Ectodermal cell (in vitro differentiated cells): ENCODE measurements at regions not wholly inside any gene's neighbourhood (a gene's known extent, or its start where the extent isn't known, plus 50 kb on each side); places are given as distances from the start of the nearest gene placed in this dataset.

Experiments
- H3K27ac ChIP-seq: 2 replicates; pipeline ENCODE4 v1.7.0; 2013; ENCODE audit warnings: mild to moderate bottlenecking, low read depth, low read length; ENCODE audit not compliant: insufficient read depth, poor library complexity, severe bottlenecking
- H3K27me3 ChIP-seq: 2 replicates; pipeline ENCODE4 v1.7.0; 2013; ENCODE audit warnings: mild to moderate bottlenecking, low read length; ENCODE audit not compliant: insufficient read depth, control insufficient read depth, poor library complexity, severe bottlenecking
- H3K36me3 ChIP-seq: one replicate; pipeline ENCODE4 v1.7.0; 2013; ENCODE audit warnings: low read length; ENCODE audit not compliant: control insufficient read depth, insufficient read depth
- H3K4me1 ChIP-seq: one replicate; pipeline ENCODE4 v1.7.0; 2013; ENCODE audit warnings: low read length; ENCODE audit not compliant: control insufficient read depth, insufficient read depth
- H3K4me3 ChIP-seq: 2 replicates; pipeline ENCODE4 v1.7.0; 2013; ENCODE audit warnings: low read depth, low read length, control low read depth; ENCODE audit not compliant: insufficient read depth
- H3K9me3 ChIP-seq: 2 replicates; pipeline ENCODE4 v1.7.0; 2013; ENCODE audit warnings: mild to moderate bottlenecking, low read length, moderate library complexity; ENCODE audit not compliant: control insufficient read depth
- WGBS, 2 experiments: methylation state at CpG; one replicate each; pipeline ENCODE4 v1.1.7; 2013; ENCODE audit warnings: missing lambda C conversion rate in 2 of 2; 5-methylcytosine and 5-hydroxymethylcytosine counted together

DNA sequence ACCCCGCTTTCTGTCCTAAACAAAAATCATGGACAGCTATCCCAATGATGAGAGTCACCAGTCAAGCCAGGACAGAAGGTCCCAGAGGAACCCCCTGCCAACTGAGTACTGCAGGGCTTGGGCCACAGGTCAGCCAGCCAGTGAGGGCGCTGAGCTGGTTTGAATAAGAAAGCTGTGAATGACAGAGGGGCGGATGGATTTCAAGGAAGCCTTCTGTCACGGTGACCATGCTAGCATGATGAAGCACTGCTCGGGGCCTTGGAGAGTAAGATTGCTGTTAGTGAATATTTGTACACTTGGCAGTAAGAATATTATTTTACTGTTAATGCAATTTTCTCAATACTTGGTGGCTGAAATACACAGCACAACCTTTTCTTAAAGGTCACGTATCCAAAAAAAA lies 734.0 kb upstream of the NR2F2 start:
- H3K4me3 ChIP-seq, result no peak overlapping the region
- WGBS, 2 experiments, result 24 to 35% methylated on average over 5 to 6 of the region's 6 CpGs
- no peaks in the 10 kb centered on the region for H3K36me3 ChIP-seq
- H3K4me1 ChIP-seq, result peaks cover 18% of the 10 kb centered on the region
- H3K27me3 ChIP-seq, result no peaks in the 10 kb centered on the region
- H3K9me3 ChIP-seq, result no peaks in the 10 kb centered on the region
- no peak overlapping the region for H3K27ac ChIP-seq

DNA sequence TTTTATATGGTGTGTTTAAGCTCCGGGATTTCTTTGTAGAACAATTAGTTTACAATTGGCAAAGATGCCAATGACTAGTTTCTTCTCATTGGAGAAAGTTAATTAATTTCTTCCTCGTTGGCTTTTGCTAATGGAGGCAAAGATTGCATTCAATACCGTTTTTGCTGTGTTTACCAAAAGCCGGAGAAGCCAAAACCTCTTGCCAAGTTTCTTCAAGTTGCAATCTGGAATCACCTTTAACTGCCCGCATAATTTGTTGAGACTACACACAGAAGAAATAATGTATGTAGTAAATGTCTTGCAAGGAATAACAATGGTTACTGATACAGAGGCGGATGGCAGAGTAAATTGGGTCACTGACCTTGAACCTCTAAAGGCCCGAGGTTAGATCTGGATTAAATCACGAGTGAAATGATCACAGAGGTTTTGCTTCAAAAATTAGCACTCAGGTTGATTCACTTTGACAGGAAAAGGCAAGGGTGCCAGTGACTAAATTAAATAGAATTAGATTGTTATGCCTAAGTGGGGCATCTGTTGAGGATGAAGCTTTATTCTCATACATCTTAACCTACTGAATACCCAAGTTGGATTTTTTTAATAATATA lies 732.1 kb upstream of the NR2F2 start:
- peaks cover 18% of the 10 kb centered on the region for H3K4me1 ChIP-seq
- no peaks in the 10 kb centered on the region for H3K36me3 ChIP-seq
- WGBS, 2 experiments, result 93% methylated on average over 7 to 8 of the region's 8 CpGs
- no peaks in the 10 kb centered on the region for H3K9me3 ChIP-seq
- no peaks in the 10 kb centered on the region for H3K27me3 ChIP-seq
- H3K27ac ChIP-seq, result no peak overlapping the region
- no peak overlapping the region for H3K4me3 ChIP-seq

DNA sequence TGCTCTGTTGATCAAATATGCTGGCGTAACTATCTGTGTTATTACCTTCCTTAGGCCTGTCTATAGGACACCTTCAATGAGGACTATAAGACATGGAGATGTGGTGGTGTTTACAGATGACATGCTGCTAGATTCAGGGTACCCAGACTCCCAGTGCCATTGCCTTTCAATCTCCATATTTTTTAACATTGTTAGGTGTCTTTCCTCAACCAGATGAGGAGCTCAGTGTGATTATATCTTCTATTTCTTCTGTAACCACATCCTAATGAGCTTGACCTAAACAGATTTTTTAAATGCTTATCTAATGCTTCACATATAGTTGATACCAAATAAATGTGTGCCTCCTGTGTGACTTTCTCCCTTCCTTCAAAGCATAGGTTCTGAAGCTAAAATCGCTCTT lies 730.1 kb upstream of the NR2F2 start:
- Histone ChIP-seq H3K36me3 (no peaks in the 10 kb centered on the region), H3K4me3 (no peak overlapping the region), H3K4me1 (peaks cover 11% of the 10 kb centered on the region), H3K27ac (no peak overlapping the region), H3K27me3 (no peaks in the 10 kb centered on the region), H3K9me3 (no peaks in the 10 kb centered on the region)
- WGBS, 2 experiments, result 91 to 96% methylated on average over 2 of the region's 2 CpGs

- no peak overlapping the region for H3K27ac ChIP-seq
- H3K9me3 ChIP-seq, result no peaks in the 10 kb centered on the region
- 90% methylated on average over 3 of the region's 3 CpGs; no CpG with 5 or more reads in 1 of the 2 experiments for WGBS, 2 experiments
- peaks cover 11% of the 10 kb centered on the region for H3K4me1 ChIP-seq
- no peaks in the 10 kb centered on the region for H3K27me3 ChIP-seq
- H3K36me3 ChIP-seq, result no peaks in the 10 kb centered on the region
- H3K4me3 ChIP-seq, result no peak overlapping the region
Measured at GRCh38 chr15:95600884-95601283, 729.6 kb upstream of the NR2F2 start.

DNA sequence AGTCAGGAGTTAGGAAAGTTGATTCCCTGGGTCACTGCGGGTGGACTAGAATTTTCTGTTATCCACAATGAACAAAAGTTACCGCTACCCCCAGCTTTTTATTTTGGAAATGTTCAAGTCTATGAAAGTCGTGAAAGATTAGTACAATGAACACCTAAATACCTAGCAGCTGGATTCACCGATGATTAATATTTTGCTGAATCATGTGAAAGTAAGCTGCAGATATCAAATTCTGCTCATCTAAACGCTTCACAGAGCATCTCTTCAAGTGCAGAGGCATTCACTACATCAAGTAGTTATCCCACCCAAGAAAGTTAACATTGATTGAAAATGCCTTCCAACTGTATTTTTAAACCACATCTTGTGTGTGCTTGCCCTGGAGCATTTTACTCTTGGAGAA lies 729.0 kb upstream of the NR2F2 start:
- H3K4me3 ChIP-seq, result no peak overlapping the region
- 95 to 100% methylated on average over 3 to 5 of the region's 5 CpGs for WGBS, 2 experiments
- H3K36me3 ChIP-seq, result no peaks in the 10 kb centered on the region
- H3K4me1 ChIP-seq, result peaks cover 9% of the 10 kb centered on the region
- no peaks in the 10 kb centered on the region for H3K9me3 ChIP-seq
- no peak overlapping the region for H3K27ac ChIP-seq
- H3K27me3 ChIP-seq, result no peaks in the 10 kb centered on the region

GRCh38 chr15:95603802-95604201 lies 726.7 kb upstream of the NR2F2 start:
- Histone ChIP-seq H3K27ac (no peak overlapping the region), H3K36me3 (no peaks in the 10 kb centered on the region), H3K9me3 (no peaks in the 10 kb centered on the region), H3K27me3 (no peaks in the 10 kb centered on the region), H3K4me3 (no peak overlapping the region), H3K4me1 (no peaks in the 10 kb centered on the region)
- 92 to 95% methylated on average over 8 of the region's 8 CpGs for WGBS, 2 experiments

- H3K4me1 ChIP-seq, result peaks cover 5% of the 10 kb centered on the region
- no peak overlapping the region for H3K4me3 ChIP-seq
- H3K36me3 ChIP-seq, result no peaks in the 10 kb centered on the region
- H3K9me3 ChIP-seq, result no peaks in the 10 kb centered on the region
- 83 to 100% methylated on average over 1 of the region's 1 CpG for WGBS, 2 experiments
- H3K27ac ChIP-seq, result no peak overlapping the region
- H3K27me3 ChIP-seq, result no peaks in the 10 kb centered on the region
Measured at GRCh38 chr15:95604634-95605036, 725.9 kb upstream of the NR2F2 start.

DNA sequence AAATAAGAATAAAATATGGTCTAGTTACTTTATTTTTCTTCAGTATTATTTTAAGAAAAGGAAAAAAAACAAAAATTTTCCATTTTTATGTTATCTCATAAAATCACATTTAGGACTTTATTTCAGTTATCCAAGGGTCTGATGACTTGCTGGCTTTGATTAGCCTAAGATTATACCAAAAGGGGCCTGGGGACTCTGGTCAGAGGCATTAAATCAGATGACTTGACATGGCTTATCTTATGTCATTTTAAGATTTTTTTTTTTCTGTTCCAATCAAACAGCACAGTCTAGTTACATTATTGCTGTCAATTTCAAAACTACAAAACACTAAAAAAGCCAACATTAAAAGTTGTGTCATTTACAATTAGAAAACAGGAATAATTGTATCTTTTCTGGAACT lies 725.4 kb upstream of the NR2F2 start:
- Histone ChIP-seq H3K27me3 (no peaks in the 10 kb centered on the region), H3K9me3 (no peaks in the 10 kb centered on the region), H3K36me3 (no peaks in the 10 kb centered on the region), H3K4me1 (peaks cover 9% of the 10 kb centered on the region), H3K27ac (no peak overlapping the region), H3K4me3 (no peak overlapping the region)

DNA sequence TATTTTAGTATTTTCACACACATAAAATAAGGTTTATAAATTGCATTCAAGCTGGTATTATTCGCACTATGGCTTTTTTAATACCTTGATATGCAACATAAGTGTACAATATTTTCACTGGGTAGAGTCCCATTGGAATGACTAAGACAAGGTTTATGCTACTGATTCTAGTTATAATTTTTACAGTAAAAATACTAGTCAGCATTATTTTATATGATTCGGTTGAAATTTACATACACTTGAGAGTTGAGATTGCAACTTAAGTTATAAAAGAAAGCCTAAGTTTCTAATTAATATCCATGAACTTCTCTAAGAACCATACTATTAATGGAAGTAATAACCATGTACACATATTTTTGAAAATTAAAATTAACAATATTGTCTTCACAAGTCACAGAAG lies 723.9 kb upstream of the NR2F2 start:
- Histone ChIP-seq H3K9me3 (no peaks in the 10 kb centered on the region), H3K27ac (no peak overlapping the region), H3K27me3 (no peaks in the 10 kb centered on the region), H3K4me1 (peaks cover 22% of the 10 kb centered on the region), H3K36me3 (no peaks in the 10 kb centered on the region), H3K4me3 (no peak overlapping the region)
- 100% methylated on average over 1 of the region's 2 CpGs; no CpG with 5 or more reads in 1 of the 2 experiments for WGBS, 2 experiments

GRCh38 chr15:95608371-95608770 lies 722.1 kb upstream of the NR2F2 start:
- Histone ChIP-seq H3K9me3 (no peaks in the 10 kb centered on the region), H3K27ac (no peak overlapping the region), H3K27me3 (no peaks in the 10 kb centered on the region), H3K4me1 (peaks cover 22% of the 10 kb centered on the region), H3K36me3 (no peaks in the 10 kb centered on the region), H3K4me3 (no peak overlapping the region)
- 93% methylated on average over 1 to 4 of the region's 4 CpGs for WGBS, 2 experiments

DNA sequence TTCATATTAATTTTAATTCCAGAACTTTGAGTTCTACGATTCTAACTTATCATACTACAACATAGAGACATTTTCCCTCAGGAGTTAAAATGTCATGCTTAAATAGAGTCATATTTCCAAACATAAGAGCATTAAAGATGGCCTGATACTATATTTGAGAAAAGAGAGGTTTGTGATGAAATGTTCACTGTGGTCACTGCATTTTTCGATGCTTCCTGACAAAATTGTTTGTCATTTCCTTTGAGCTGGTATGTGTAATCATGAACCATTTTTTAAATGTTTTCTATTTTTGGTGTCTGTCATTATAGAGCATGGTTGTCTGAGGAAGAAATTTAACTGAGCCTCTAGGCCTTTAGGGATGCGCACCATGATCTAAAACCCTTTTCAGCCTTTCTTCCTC lies 721.4 kb upstream of the NR2F2 start:
- Histone ChIP-seq H3K36me3 (no peaks in the 10 kb centered on the region), H3K4me1 (peaks cover 22% of the 10 kb centered on the region), H3K27me3 (no peaks in the 10 kb centered on the region), H3K9me3 (no peaks in the 10 kb centered on the region), H3K4me3 (no peak overlapping the region), H3K27ac (no peak overlapping the region)
- WGBS, 2 experiments, result 94 to 99% methylated on average over 2 to 3 of the region's 3 CpGs
